Tibial nerve (tissue), 4 donors: ENCODE measurements at regions not wholly inside any gene's neighbourhood (a gene's known extent, or its start where the extent isn't known, plus 50 kb on each side); places are given as distances from the start of the nearest gene placed in this dataset.

ENCODE experiments used
- DNase-seq, 2 donors: peaks; one replicate each; pipeline ENCODE4 v3.0.0-alpha.2; 2019; ENCODE audit warnings: low spot score in 2 of 2
- H3K27ac ChIP-seq, 4 donors: fragments of 200-600 bp; sonication (generic) in 3 of 4; one replicate each; pipeline ENCODE4 v1.5.1; 2017 to 2019; ENCODE audit warnings: mild to moderate bottlenecking in 1 of 4
- H3K27me3 ChIP-seq, 2 donors: fragments of 200-600 bp; sonication (generic) in 1 of 2; one replicate each; pipeline versions ENCODE4 v1.5.1 to v1.6.0; 2017 to 2019
- H3K36me3 ChIP-seq, 3 donors: fragments of 200-600 bp; sonication (generic); one replicate each; pipeline ENCODE4 v1.5.1; 2018 to 2019
- H3K4me1 ChIP-seq, 4 donors: fragments of 200-600 bp; sonication (generic) in 3 of 4; one replicate each; pipeline ENCODE4 v1.5.1; 2017 to 2019
- H3K4me3 ChIP-seq, 4 donors: fragments of 200-600 bp; sonication (generic) in 3 of 4; one replicate each; pipeline ENCODE4 v1.5.1; 2017 to 2019; ENCODE audit warnings: mild to moderate bottlenecking in 1 of 4, moderate library complexity in 1 of 4
- H3K9me3 ChIP-seq, 4 donors: fragments of 200-600 bp; sonication (generic) in 3 of 4; one replicate each; pipeline ENCODE4 v1.5.1; 2017 to 2019
- CTCF ChIP-seq, 5 experiments: fragments of 200-600 bp in 3 of 5; fragments of 450-650 bp in 2 of 5; sonication (generic) in 3 of 5; IDR thresholded peaks; one replicate each; pipeline ENCODE4 v1.5.1; 2016 to 2019; ENCODE audit warnings: antibody characterized with exemption in 5 of 5, mild to moderate bottlenecking in 3 of 5, moderate library complexity in 2 of 5
- EP300 ChIP-seq, 2 donors: sonication (generic); formaldehyde crosslinking; IDR thresholded peaks; one replicate each; pipeline ENCODE4 v1.6.1; 2017; ENCODE audit warnings: antibody characterized with exemption in 2 of 2, mild to moderate bottlenecking in 1 of 2
- POLR2A ChIP-seq, 2 donors: fragments of 450-650 bp; IDR thresholded peaks; one replicate each; pipeline ENCODE4 v1.6.1; 2017; ENCODE audit warnings: antibody characterized with exemption in 2 of 2, mild to moderate bottlenecking in 2 of 2, moderate library complexity in 2 of 2
- WGBS, 2 donors: methylation state at CpG; one replicate each; pipeline ENCODE4 v1.1.5; 2018; 5-methylcytosine and 5-hydroxymethylcytosine counted together

GRCh38 chr4:83180431-83180968, 66.0 kb upstream of the PLAC8 start:
- Histone ChIP-seq H3K4me1 (no peaks in the 10 kb centered on the region), H3K36me3 (no peaks in the 10 kb centered on the region), H3K9me3 (no peaks in the 10 kb centered on the region), H3K27me3 (no peaks in the 10 kb centered on the region), H3K4me3 (no peak overlapping the region), H3K27ac (no peak overlapping the region)
- DNase-seq = no peak
- TF ChIP-seq EP300 (IDR thresholded peaks at IDR 0.05) (no peak), CTCF (IDR thresholded peaks at IDR 0.05) (no peak), POLR2A (IDR thresholded peaks at IDR 0.05) (no peak)
- WGBS, 2 donors = 62 to 66% methylated on average over 7 of the region's 7 CpGs

GRCh38 chr4:83179205-83179604, 64.7 kb upstream of the PLAC8 start:
- no peak for TF ChIP-seq EP300 (IDR thresholded peaks at IDR 0.05)
- TF ChIP-seq CTCF (IDR thresholded peaks at IDR 0.05) = no peak

GRCh38 chr4:83178029-83178428, 63.5 kb upstream of the PLAC8 start:
- no peaks in the 10 kb centered on the region for H3K9me3 ChIP-seq
- H3K27ac ChIP-seq = no peak overlapping the region
- WGBS, 2 donors = 48 to 76% methylated on average over 2 of the region's 2 CpGs
- no peak for DNase-seq
- H3K36me3 ChIP-seq = no peaks in the 10 kb centered on the region
- H3K4me1 ChIP-seq = no peaks in the 10 kb centered on the region
- no peaks in the 10 kb centered on the region for H3K27me3 ChIP-seq
- no peak overlapping the region for H3K4me3 ChIP-seq
- TF ChIP-seq CTCF (IDR thresholded peaks at IDR 0.05) (no peak), EP300 (IDR thresholded peaks at IDR 0.05) (no peak), POLR2A (IDR thresholded peaks at IDR 0.05) (no peak)

More at GRCh38 chr4:83179205-83179604, 64.7 kb upstream of the PLAC8 start:
- DNase-seq = no peak
- Histone ChIP-seq H3K4me1 (no peaks in the 10 kb centered on the region), H3K36me3 (no peaks in the 10 kb centered on the region), H3K27me3 (no peaks in the 10 kb centered on the region), H3K4me3 (no peak overlapping the region), H3K9me3 (no peaks in the 10 kb centered on the region), H3K27ac (no peak overlapping the region)
- 45 to 78% methylated on average over 2 of the region's 2 CpGs for WGBS, 2 donors

GRCh38 chr4:83177182-83177581, 62.7 kb upstream of the PLAC8 start:
- no peaks in the 10 kb centered on the region for H3K9me3 ChIP-seq
- H3K4me1 ChIP-seq = no peaks in the 10 kb centered on the region
- H3K36me3 ChIP-seq = no peaks in the 10 kb centered on the region
- TF ChIP-seq EP300 (IDR thresholded peaks at IDR 0.05) (no peak), CTCF (IDR thresholded peaks at IDR 0.05) (no peak), POLR2A (IDR thresholded peaks at IDR 0.05) (no peak)
- no peak overlapping the region for H3K27ac ChIP-seq
- WGBS, 2 donors = 0% methylated on average over 1 of the region's 1 CpG
- DNase-seq = no peak
- no peak overlapping the region for H3K4me3 ChIP-seq
- no peaks in the 10 kb centered on the region for H3K27me3 ChIP-seq

- DNase-seq = no peak
- no peaks in the 10 kb centered on the region for H3K36me3 ChIP-seq
- no peaks in the 10 kb centered on the region for H3K27me3 ChIP-seq
- no peaks in the 10 kb centered on the region for H3K4me1 ChIP-seq
- H3K4me3 ChIP-seq = no peak overlapping the region
- no peak overlapping the region for H3K27ac ChIP-seq
- TF ChIP-seq CTCF (IDR thresholded peaks at IDR 0.05) = no peak
- TF ChIP-seq POLR2A (IDR thresholded peaks at IDR 0.05) = no peak
- TF ChIP-seq EP300 (IDR thresholded peaks at IDR 0.05) = no peak
- no peaks in the 10 kb centered on the region for H3K9me3 ChIP-seq
- WGBS, 2 donors = 90 to 93% methylated on average over 4 of the region's 4 CpGs
Observed at GRCh38 chr4:83174844-83175414, 60.4 kb upstream of the PLAC8 start.
